ENCODE measurements at regions not wholly inside any gene's neighbourhood (a gene's known extent, or its start where the extent isn't known, plus 50 kb on each side); places are given as distances from the start of the nearest gene placed in this dataset.

DNA sequence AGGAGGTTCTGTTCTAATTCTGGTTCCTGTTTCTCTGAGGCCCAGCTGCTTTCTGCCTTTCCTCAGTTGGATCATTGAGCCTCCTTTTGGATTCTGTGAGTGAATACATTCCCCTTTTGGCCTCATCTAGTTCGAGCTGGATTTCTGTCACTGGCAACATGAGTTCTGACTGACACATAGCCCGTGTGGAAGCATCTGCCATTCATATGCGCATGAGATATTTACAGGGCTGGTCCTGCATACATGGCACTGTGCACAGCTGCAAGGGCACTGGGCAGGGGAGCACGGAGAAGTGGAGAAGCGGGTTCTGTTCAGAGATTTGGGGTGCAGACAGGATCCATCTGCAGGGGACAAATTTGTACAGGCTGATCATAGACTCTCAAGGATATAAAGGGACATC lies 352.8 kb downstream of the RPS24 start:
- TF ChIP-seq, protein P1, sequence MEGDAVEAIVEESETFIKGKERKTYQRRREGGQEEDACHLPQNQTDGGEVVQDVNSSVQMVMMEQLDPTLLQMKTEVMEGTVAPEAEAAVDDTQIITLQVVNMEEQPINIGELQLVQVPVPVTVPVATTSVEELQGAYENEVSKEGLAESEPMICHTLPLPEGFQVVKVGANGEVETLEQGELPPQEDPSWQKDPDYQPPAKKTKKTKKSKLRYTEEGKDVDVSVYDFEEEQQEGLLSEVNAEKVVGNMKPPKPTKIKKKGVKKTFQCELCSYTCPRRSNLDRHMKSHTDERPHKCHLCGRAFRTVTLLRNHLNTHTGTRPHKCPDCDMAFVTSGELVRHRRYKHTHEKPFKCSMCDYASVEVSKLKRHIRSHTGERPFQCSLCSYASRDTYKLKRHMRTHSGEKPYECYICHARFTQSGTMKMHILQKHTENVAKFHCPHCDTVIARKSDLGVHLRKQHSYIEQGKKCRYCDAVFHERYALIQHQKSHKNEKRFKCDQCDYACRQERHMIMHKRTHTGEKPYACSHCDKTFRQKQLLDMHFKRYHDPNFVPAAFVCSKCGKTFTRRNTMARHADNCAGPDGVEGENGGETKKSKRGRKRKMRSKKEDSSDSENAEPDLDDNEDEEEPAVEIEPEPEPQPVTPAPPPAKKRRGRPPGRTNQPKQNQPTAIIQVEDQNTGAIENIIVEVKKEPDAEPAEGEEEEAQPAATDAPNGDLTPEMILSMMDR (IDR thresholded peaks at IDR 0.05), result no peak
- TF ChIP-seq POLR2A (IDR thresholded peaks at IDR 0.05), result no peak

Measured in right lobe of liver (tissue), 4 donors.